Caki2 (cell line): ENCODE measurements at regions not wholly inside any gene's neighbourhood (a gene's known extent, or its start where the extent isn't known, plus 50 kb on each side); places are given as distances from the start of the nearest gene placed in this dataset.

ENCODE experiments used
- DNase-seq: peaks from one replicate; pipeline ENCODE4 v3.0.0-alpha.2; 2015; ENCODE audit warnings: low read depth
- in situ Hi-C: cut with HindIII; loops from 2 replicates; pipeline ENCODE4 v1.10.0; 2016; ENCODE audit warnings: low sequenced_read_pairs, low pct_unique_long_range_greater_than_20kb, mixed read lengths

DNA sequence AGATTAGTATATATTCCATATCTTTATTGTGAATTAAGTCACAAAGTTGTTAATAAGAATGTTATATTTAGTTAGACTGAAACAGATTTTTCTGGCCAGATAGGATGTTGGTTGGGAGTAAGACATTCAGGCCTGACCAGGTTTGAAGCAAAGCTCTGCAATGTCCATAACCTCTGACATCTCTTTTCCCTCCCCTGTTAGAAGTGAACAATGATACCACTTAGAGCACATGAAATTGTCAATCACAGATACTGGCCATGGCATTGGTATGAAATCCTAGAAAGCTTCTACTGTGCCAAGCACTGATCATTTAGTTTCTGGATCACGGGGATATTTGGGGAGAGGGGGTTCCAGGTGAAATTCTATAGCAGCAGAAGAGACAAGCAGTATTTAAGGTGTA lies 1455.1 kb upstream of the CDH9 start:
- DNase-seq, result no peak
- in situ Hi-C loops, result no loop called here

DNA sequence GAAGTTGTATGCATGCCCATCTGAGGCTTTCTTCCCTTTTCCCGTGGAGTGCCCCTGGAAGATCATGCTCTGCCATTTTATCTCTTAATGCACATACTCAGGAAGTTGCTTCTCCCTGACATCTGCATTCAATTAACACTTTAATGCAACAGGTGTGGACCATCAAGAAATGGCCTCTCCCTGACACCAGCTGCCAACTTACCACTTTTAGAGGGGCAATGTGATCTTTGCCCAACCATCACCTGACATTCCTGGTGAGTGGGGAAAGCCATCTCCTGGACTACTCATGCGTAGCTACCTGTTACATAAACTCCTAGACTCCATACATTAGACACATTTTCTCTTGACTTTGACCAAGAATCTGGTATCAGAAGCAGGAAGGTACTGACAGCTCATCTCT lies 1450.4 kb upstream of the CDH9 start:
- in situ Hi-C loops, result no loop called here
- DNase-seq, result no peak

DNA sequence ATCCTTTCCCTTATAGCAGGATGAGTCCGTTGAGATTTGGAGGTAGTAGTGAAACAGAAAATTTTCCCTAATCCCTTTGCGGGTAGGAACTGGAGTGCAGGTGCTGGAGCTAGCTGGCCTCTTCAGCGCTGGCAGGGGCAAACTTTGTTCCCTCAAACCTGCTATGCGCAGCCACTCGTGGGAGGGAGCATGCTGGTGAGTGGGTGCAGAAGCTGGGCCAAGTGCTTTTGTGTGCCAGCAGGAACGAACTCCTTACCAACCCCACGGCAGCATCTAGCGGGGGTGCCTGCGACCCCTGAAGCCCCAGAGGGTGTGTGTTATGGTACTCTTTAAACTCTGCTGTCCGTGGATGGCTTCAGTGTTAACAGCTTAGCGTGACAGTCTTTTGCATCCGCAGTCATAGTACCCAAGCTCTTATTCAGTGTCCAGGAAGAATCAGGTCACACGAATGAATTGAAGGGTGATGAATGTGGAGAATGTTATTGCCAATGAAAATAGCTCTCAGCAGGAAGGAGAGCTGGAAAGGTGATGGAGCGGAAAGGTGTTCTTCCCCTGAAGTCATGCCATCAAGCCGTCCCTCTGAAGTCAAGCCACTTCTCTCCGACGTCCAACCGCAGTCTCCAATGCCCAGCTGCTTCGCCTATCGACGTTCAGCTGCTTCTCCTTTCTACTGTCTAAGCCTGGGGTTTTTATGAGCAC lies 1445.1 kb upstream of the CDH9 start:
- DNase-seq, result peak; percentile 74
- in situ Hi-C loops, result no loop called here

DNA sequence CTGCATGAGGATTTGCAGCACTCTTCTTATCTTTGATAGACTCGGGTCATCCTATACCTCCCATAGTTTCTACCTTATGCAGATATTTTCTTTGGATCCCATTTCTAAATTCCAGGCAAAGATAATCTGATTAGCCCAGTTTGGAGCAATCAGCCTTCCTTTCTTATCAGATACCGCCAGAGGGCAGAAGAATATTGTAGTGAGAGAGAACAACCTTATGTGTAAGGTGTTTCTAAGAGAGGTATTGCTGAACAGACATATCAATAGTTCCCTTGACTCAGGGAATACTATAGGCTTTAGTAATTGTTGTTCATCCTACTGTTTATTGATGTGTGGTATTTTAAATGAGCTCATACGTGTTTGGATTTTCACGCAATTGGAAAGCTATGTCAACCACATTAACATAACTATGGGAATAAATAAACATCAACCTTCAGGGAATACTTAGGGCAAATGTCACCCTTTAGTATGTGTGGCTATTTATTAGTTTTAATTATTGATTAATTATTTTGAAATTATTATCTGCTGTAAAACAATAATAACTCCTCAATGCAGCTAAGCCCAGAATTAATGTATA lies 1435.2 kb upstream of the CDH9 start:
- in situ Hi-C loops, result no loop called here
- no peak for DNase-seq

DNA sequence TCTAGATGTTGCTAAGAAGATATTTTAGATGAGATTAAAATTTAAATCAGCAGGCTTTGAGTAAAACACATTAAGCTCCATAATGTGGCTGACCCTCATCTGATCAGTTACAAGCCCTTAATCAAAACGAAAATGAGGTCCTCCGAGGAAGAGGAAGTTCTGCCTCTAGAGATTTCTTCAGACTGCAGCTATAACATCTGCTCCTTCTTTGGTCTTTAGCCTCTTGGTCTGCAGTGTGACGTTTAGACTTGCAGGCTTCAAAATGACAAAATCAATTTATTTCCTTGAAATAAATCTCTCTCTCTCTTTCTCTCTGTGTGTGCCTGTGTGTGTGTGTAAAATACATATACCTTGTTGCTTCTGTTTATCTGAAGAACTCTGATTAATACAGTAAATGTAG lies 1429.8 kb upstream of the CDH9 start:
- in situ Hi-C loops, result no loop called here
- DNase-seq, result no peak

DNA sequence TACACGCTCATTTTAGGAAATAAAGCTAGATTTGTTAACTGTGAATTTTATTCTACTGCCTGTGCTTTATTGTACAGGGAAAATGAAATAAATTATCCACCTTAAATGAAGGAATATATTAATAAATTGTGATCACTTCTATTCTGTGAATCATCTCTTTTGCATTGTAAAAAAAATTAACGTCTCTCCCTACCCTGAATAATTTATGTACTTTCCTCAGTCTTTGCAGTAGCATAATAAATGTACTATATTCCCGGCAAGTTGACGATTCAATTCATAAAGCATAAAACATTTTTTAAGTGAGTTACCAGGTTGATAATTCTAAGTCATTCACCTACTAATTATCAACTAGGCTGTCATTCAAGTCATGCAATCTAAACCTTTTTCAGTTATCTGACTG lies 1425.3 kb upstream of the CDH9 start:
- in situ Hi-C loops, result no loop called here
- no peak for DNase-seq

DNA sequence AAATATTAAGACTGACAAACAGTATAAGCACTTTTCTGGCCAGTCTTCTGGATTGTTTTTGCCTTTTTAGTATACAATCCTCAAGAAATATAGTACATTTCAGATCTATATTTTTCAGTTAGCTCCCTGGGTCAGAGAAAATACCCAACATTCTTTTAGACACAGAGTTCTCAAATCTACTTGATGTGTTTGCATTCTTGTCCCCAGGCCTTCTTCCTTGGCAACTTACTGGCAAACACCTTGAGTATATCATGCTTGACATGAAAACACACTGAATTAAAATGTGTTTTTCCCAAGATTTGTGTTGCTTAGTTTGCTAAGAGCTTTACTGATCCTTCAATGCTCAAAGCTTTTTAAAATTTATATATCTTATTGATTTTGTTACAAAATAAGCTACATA lies 1413.1 kb upstream of the CDH9 start:
- DNase-seq, result no peak
- in situ Hi-C loops, result no loop called here

DNA sequence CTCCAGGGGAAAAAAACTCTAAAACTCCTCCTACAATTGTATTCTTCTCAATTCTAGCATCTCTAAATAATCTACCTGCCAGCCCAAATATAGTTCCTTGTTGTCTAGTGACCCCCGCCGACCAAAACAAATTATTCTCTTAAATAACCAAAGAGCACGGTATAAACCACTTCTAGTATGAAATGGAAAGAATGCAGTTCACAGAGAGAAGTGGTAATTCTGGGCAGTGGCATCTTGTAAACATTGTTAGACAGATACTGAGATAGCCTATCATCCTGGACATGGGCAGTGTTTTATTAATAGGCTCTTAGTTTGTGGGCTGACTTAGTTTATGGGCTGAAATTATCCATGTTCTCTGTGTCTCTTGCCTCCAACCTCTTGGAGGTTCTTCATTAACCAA lies 1412.6 kb upstream of the CDH9 start:
- in situ Hi-C loops, result no loop called here

DNA sequence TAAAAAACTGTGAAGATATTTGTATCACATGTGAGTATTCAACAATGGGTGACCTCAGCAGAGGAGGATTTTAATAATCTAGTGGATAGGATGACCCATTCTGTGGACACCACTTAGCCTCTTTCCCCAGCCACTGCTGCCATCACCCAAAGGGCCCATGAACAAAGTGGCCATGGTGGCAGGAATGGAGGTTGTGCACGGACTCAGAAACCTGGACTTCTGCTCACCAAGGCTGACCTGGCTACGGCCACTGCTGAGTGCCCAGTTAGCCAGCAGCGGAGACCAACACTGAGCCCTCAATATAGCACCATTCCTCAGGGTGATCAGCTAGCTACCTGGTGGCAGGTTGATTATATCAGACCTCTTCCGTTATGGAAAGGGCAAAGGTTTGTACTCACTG lies 1410.4 kb upstream of the CDH9 start:
- in situ Hi-C loops, result no loop called here
- no peak for DNase-seq

More for the DNA sequence above, 1412.6 kb upstream of the CDH9 start:
- no peak for DNase-seq

DNA sequence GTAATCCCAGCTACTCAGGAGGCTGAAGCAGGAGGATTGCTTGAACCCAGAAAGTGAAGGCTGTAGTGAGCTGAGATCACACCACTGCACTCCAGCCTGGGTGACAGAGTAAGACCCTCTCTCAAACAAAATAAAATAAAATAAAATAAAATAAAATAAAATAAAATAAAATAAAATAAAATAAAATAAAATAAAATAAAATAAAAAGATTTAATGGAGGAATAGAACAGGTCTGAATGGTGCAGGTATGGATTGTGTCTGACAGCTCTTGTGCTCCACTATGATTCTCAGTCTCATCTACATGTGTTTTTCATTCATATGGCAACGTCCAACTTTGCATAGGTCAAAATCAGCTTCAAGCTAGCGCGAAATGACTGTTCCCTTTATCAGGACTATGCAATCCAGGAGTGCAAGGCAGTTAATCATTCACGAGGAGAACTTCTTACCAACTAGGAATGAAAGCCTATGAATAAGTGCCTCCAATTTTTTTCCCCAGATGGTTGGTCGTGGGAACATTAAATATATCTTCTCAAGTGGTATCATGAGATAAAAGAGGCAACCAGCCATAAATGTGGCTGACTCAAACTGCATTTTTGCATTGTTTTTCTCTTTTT lies 1392.3 kb upstream of the CDH9 start:
- in situ Hi-C loops, result no loop called here
- peak; percentile 61 for DNase-seq

DNA sequence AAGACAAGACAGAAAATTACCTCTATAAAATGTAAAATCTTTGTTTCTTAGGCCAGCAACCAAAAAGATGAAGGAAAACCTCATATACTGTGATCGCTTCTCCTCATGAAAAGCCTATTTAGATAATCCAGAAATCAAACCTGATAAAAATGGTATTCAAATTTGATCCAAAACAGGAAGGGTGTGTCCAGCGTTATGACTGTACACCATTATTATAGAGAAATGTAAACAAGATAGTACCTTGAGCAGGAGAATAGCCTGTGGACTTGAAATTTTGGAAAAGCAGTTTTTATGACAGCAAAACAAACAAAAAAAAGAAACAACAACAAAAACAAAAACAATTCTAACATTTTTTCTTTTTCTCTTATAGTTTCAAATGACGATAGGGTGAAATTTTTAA lies 1382.8 kb upstream of the CDH9 start:
- in situ Hi-C loops, result no loop called here
- DNase-seq, result no peak

DNA sequence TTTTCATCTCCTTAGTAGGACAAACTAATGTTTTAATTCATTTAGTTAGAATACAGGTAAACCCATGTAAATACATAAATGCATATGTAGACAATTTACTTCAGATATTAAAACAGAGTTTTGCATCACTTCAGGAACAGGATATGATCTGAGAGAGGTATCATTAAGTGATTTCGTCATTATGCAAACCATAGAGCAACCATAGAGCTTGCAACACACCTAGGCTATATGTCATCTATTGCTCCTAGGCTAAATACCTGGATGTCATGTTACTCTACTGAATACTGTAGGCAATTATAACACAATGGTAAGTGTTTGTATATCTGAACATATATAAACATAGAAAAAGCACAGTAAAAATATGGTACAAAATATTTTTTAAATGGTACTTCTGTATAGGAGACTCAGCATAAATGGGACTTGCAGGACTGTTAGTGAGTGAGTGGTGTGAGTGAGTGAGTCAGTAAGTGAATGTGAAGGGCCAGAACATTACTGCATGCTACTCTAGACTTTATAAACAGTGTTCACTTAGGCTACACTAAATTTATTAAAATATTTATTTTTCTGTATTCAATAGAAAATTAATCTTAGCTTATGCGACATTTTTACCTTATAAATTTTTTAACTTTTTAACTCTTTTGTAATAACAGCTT lies 1377.5 kb upstream of the CDH9 start:
- no peak for DNase-seq
- in situ Hi-C loops, result no loop called here

DNA sequence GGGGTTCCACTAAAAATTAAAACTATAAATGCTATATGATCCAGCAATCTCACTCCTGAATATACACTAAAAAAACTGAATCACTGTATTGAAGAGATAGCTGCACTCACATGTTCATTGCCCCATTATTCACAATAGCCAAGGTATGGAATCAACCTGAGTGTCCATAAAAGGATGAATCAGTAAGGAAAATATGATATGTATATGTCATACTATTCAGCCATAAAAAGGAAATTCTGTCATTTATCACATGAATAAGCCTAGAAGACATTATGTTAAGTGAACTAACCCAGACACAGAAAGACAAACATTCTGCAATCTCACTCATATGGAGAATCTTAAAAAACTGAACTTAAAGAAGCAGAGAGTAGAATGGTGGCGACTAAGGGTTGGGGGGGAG lies 1376.2 kb upstream of the CDH9 start:
- in situ Hi-C loops, result no loop called here

DNA sequence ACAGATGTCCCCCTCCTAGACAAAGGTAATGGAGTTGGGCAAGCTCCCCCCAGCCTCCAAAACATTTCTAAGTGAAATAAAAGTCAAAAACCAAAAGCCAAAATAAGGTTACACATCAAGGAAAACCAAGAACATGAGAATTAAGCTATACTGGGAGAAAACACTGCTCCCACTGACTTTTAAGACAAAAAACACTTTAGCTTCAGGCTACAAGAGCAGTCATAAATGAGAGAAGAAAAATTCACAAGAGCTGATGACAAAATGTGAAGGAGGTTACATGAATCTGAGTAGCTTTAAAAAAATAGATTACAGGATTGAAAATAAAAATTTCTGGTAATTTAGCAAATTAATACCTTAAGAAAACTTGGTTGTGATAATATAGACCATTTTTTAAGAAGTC lies 1370.3 kb upstream of the CDH9 start:
- no peak for DNase-seq
- in situ Hi-C loops, result no loop called here

More for the DNA sequence above, 1376.2 kb upstream of the CDH9 start:
- DNase-seq, result no peak

DNA sequence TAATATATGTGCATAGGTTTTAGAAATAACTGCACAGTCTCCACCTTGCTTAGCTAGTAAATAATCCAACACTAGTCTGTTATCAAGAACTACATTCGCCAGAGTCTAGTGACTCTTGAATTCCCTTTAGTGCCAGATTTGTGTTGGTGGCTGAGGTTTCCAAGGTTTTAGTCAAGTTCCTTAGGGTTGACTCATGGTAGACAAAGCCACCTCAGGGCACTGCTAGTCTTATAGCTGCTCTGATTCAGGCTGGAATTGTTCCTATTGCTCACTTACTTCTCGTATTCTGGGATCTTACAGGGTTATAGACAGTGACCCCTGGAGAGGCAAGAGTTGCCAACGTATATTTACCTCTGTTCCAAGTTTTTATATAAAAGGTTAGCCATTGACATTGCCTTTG lies 1369.8 kb upstream of the CDH9 start:
- in situ Hi-C loops, result no loop called here

DNA sequence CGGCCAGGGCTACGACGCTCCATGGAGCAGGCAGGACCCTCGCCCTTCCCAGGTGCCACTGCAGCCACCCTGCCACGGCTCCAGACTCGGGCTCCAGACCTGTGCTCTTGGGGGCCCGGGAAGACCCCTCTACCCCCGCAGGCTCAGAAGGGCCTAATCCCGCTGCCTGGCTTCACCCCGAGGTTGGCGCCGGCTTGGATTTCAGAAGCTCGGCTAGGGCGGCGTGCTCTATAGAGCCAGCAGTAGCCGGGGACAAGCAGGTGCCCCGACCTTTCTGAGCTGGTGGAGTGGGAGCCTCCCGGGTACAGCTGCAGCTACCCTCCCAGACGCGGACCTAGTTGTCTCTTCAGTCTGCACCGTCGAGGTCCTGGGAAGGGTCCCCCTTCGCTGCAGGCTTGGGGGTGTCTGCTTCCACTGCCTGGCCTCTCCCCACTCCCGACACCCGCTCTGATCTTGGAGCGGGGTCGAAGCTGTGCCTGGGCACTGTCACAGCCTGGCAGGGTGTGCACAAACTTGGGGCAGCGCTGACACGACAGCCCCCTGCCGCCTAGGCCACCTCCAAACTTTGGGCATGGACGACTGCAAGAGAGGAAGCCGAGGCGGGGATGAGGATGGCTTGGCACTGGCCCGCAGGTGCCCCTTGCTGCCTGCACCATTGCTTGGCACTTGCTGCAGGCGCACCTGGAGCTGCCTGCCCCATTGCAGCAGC lies 1366.1 kb upstream of the CDH9 start:
- DNase-seq, result no peak
- in situ Hi-C loops, result no loop called here

More for the DNA sequence above, 1369.8 kb upstream of the CDH9 start:
- peak; percentile 84 for DNase-seq

DNA sequence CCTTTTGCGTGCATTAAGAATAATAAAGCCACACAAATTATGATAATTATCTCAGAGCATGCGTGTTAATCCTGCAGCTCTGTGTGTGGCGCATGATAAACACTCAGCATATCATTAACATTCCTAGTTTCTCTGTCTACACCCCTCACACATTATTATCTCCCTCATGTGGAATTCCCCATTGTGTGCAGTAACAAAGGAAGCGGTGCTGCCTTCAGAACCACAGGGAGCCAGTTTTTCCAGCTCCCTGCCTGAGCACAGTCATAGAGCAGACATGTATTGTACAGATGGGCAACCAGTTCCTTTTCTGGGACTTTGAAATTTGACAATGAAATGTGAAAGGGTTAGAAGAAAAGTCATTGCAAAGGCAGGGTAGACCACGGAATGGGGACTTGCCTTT lies 1365.5 kb upstream of the CDH9 start:
- DNase-seq, result no peak
- in situ Hi-C loops, result no loop called here

DNA sequence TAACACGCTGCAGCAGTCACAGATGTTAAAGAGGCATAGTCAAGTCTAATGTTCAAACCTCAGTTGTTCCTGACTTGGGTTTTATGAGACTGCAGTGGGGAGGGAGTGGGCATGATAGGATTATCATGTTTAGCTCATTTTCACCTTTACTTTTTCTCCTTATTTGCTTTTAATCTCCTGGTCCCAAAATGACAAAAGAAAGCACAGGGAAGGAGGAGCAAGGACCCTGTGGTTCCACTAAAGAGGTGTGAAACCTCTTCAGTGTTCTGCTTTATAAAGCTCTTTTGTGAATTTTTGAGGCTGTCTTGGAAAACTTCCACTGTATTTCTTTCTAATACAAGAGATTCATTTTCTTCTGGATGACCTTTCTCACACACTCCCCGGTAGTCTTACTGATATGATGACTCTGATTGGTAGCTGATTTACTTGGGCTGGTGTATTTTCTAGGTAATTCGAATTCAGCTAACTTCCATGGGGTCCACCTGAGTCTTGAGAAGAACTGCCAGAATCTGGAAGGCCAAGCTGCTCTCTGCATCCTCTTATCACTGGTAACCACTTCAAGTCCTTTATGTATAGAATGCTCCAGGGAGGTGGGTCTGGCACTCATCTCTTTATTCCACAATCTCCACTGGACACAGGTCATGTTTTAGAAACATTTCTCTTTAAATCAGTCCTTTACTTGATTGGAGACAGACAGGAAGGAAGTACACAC lies 1364.4 kb upstream of the CDH9 start:
- DNase-seq, result no peak
- in situ Hi-C loops, result no loop called here
